K562 (cell line): ENCODE measurements at regions not wholly inside any gene's neighbourhood (a gene's known extent, or its start where the extent isn't known, plus 50 kb on each side); places are given as distances from the start of the nearest gene placed in this dataset.

Experiments used
- ATAC-seq: fragments of 200-7000 bp; cut with Tn5 transposase; 3 replicates; pipeline ENCODE4 v1.9.1; 2020; ENCODE audit warnings: moderate library complexity
- BruUV-seq: library from RNA; stranded (reverse); fragments of 400-500 nt; replicated peaks from 2 replicates; lab custom pipeline; 2021; lab: Mats Ljungman, UMichigan
- CTCF ChIA-PET: fragments of 300-600 bp; formaldehyde crosslinking; extraction: SDS; loops from one replicate; lab custom pipeline; 2021; ENCODE audit warnings: low intra/inter-chr PET ratio; lab: Yijun Ruan, JAX
- POLR2A ChIA-PET: fragments of 300-600, 350-650 bp; sonication (Branson Sonifier 250); formaldehyde crosslinking; extraction: SDS; loops from one replicate; lab custom pipeline; 2021; ENCODE audit warnings: antibody characterized with exemption, inconsistent platforms; lab: Yijun Ruan, JAX
- DNase-seq, 4 experiments: peaks; one replicate each; pipeline versions ENCODE4 v3.0.0 to v3.0.0-alpha.2; 2011 to 2018; ENCODE audit warnings: low spot score in 3 of 4, mixed read lengths in 3 of 4; ENCODE audit errors: extremely low read depth in 1 of 4
- FAIRE-seq: peaks from 2 replicates; lab custom pipeline; 2011; peaks lifted over from hg19 to GRCh38; lab: Jason Lieb, UNC
- H2AFZ ChIP-seq: 2 replicates; pipeline ENCODE4 v1.6.0; 2011; ENCODE audit warnings: low read depth, low read length, control low read depth, inconsistent platforms
- H3K27ac ChIP-seq: fragments of 200-600 bp; 3 replicates; pipeline ENCODE4 v1.8.0; 2011; ENCODE audit warnings: low read depth, mild to moderate bottlenecking, control low read depth, inconsistent platforms, low read length, moderate library complexity, mixed read lengths; ENCODE audit errors: extremely low read depth
- H3K27me3 ChIP-seq, 2 experiments: fragments of 300-600 bp in 1 of 2; 2 replicates in 1 of 2; 3 replicates in 1 of 2; pipeline versions ENCODE4 v1.6.0 to v1.8.0; 2011; ENCODE audit warnings: inconsistent platforms in 2 of 2, low read length in 2 of 2, mild to moderate bottlenecking in 1 of 2, mixed read lengths in 1 of 2, moderate library complexity in 1 of 2; ENCODE audit not compliant: control insufficient read depth in 2 of 2, insufficient read depth in 2 of 2
- H3K36me3 ChIP-seq: fragments of 300-600 bp; 3 replicates; pipeline ENCODE4 v1.8.0; 2011; ENCODE audit warnings: mild to moderate bottlenecking, low read length, inconsistent platforms; ENCODE audit not compliant: control insufficient read depth, insufficient read depth
- H3K4me1 ChIP-seq, 2 experiments: fragments of 200-600 bp in 1 of 2; replicated peaks in 1 of 2; 2 replicates in 1 of 2; 3 replicates in 1 of 2; pipeline versions ENCODE4 v1.5.1 to v1.8.0; 2011; ENCODE audit warnings: inconsistent platforms in 2 of 2, low read length in 2 of 2, mild to moderate bottlenecking in 1 of 2, mixed read lengths in 1 of 2, moderate library complexity in 1 of 2; ENCODE audit not compliant: control insufficient read depth in 2 of 2, insufficient read depth in 2 of 2
- H3K4me2 ChIP-seq: 2 replicates; pipeline ENCODE4 v1.6.1; 2011; ENCODE audit warnings: low read length, control low read depth, inconsistent platforms, mixed read lengths; ENCODE audit not compliant: insufficient read depth
- H3K4me3 ChIP-seq: fragments of 200-600 bp; sonication (generic), shearing (Covaris generic); 2 replicates; pipeline ENCODE4 v1.5.1; 2016; ENCODE audit warnings: control low read depth, inconsistent platforms
- H3K79me2 ChIP-seq: fragments of 200-600 bp; 3 replicates; pipeline ENCODE4 v1.8.0; 2011; ENCODE audit warnings: low read length, inconsistent platforms; ENCODE audit not compliant: control insufficient read depth, insufficient read depth
- H3K9ac ChIP-seq, 2 experiments: 2 replicates each; pipeline versions ENCODE4 v1.6.0 to v1.6.1; 2011; ENCODE audit warnings: low read depth in 2 of 2, low read length in 2 of 2, control low read depth in 1 of 2, inconsistent platforms in 1 of 2, mild to moderate bottlenecking in 1 of 2, mixed read lengths in 1 of 2; ENCODE audit not compliant: insufficient read depth in 1 of 2
- H3K9me1 ChIP-seq: one replicate; pipeline ENCODE4 v1.6.0; 2011; ENCODE audit warnings: inconsistent platforms, mild to moderate bottlenecking, low read length, moderate library complexity; ENCODE audit not compliant: control insufficient read depth, insufficient read depth
- H3K9me3 ChIP-seq: replicated peaks from 2 replicates; pipeline ENCODE4 v1.5.1; 2011; ENCODE audit warnings: low read depth, low read length, inconsistent platforms; ENCODE audit not compliant: control insufficient read depth, insufficient read depth
- H4K20me1 ChIP-seq: replicated peaks from 2 replicates; pipeline ENCODE4 v1.6.1; 2011; ENCODE audit warnings: low read length, inconsistent platforms, mixed read lengths; ENCODE audit not compliant: control insufficient read depth, insufficient read depth
- CREB3L1 ChIP-seq: fragments of 450-650 bp; IDR thresholded peaks from 2 replicates; pipeline ENCODE4 v1.6.1; 2014; ENCODE audit warnings: low read depth, mild to moderate bottlenecking, moderate library complexity, borderline replicate concordance
- FOSL1 ChIP-seq: fragments of 200-800 bp; sonication (Bioruptor generic); conservative IDR thresholded peaks from 2 replicates; pipeline ENCODE4 v1.6.1; 2016; ENCODE audit warnings: missing genetic modification characterization, missing compliant biosample characterization
- HDGF ChIP-seq: fragments of 450-650 bp; IDR thresholded peaks from 2 replicates; pipeline ENCODE4 v1.6.1; 2016
- MLLT1 ChIP-seq, 2 experiments: fragments of 450-650 bp; IDR thresholded peaks; 2 replicates each; pipeline ENCODE4 v1.6.1; 2016
- NR3C1 ChIP-seq: sonication (generic); formaldehyde crosslinking; IDR thresholded peaks from 2 replicates; pipeline ENCODE4 v1.8.1; 2022; ENCODE audit warnings: missing genetic modification reagents
- POLR3G ChIP-seq: IDR thresholded peaks from 2 replicates; pipeline ENCODE4 v1.6.1; 2011; ENCODE audit not compliant: insufficient read length, insufficient replicate concordance; ENCODE audit errors: extremely low read depth
- SPI1 ChIP-seq: IDR thresholded peaks from 2 replicates; pipeline ENCODE4 v1.6.1; 2011; ENCODE audit warnings: low read depth, low read length, control low read depth, borderline replicate concordance
- U2AF1 ChIP-seq: fragments of 200-400 bp; formaldehyde crosslinking; optimal IDR thresholded peaks from 2 replicates; pipeline ENCODE3; 2017; ENCODE audit warnings: mild to moderate bottlenecking, low read depth, low read length, moderate library complexity
- ZNF384 ChIP-seq: IDR thresholded peaks from 2 replicates; pipeline ENCODE4 v1.6.1; 2012; ENCODE audit warnings: low read depth, low read length, improper control_type of control experiment
- WGBS: fragments of 100-300 bp; shearing (Covaris generic); methylation state at CpG from one replicate; pipeline ENCODE4 v1.1.6; 2016; ENCODE audit warnings: low coverage, mixed read lengths; ENCODE audit not compliant: insufficient coverage; ENCODE audit errors: missing lambda C conversion rate; 5-methylcytosine and 5-hydroxymethylcytosine counted together
- in situ Hi-C: fragments of 300-500 bp; cut with MboI; formaldehyde crosslinking; loops from 4 replicates; pipeline ENCODE4 v1.15.0; 2018; ENCODE audit warnings: inconsistent platforms, mixed read lengths
- intact Hi-C: fragments of 100-400 bp; cut with micrococcal nuclease; formaldehyde crosslinking; loops from 2 replicates; pipeline ENCODE4 v1.14.2; 2022
- TF ChIP-seq, protein P1 (sequence below), 3 experiments: IDR thresholded peaks in 2 of 3; conservative IDR thresholded peaks in 1 of 3; 2 replicates each; pipeline ENCODE4 v1.5.1; 2011 to 2012; ENCODE audit warnings: low read length in 3 of 3, mild to moderate bottlenecking in 3 of 3, control low read depth in 2 of 3, improper control_type of control experiment in 1 of 3, inconsistent platforms in 1 of 3, low read depth in 1 of 3, mixed read lengths in 1 of 3, moderate library complexity in 1 of 3; ENCODE audit not compliant: insufficient read depth in 2 of 3
- TF ChIP-seq, protein P2 (sequence below), 2 experiments: fragments of 450-650 bp; conservative IDR thresholded peaks; 2 replicates each; pipeline ENCODE4 v1.6.1; 2017; ENCODE audit warnings: mild to moderate bottlenecking in 2 of 2, moderate library complexity in 2 of 2

DNA sequence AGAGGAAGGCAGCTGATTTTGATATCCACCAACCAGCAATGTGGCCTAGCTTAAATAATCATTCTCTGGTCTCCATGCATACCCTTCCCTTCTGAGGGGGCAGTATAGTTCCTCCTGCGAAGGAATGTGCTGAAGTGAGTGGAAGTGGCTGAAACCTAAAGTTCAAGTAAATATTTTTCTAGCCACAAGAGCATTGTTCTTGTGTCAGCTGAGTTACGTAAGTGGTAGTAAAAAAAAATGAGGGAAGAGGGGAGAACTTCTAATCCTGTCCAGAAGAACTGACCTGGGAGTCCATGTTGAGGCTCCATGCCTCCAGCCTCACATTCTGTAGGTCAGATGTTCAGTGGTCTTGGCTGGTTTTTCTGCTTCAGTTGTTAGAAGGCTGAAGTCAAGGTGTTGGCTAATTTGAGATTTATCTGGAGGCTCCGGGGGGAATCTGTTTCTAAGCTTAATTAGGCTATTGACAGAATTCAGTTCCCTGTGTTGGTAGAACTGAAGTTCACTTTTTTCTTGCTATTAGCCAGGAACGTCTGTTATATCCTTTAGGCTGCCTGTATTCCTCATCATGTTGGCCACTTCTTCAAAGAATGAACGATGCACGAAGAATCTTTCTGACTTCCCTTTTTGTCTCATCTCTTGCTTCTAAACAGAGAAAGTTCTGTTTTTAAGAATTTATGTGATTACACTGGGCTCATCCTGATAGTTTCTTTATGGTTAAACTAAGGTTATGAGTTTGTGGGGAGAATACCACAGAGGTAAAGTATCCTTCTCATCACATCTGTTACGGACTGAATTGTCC is 207.1 kb upstream of the PRSS16 start:
- Histone ChIP-seq H4K20me1 (no peaks in the 10 kb centered on the region), H3K36me3 (no peaks in the 10 kb centered on the region), H3K9me3 (no peaks in the 10 kb centered on the region), H2AFZ (peak overlapping the region; percentile 60), H3K79me2 (no peaks in the 10 kb centered on the region), H3K27ac (no peak overlapping the region), H3K9me1 (no peaks in the 10 kb centered on the region), H3K9ac (no peak overlapping the region), H3K4me3 (no peak overlapping the region), H3K27me3 (no peaks in the 10 kb centered on the region), H3K4me1 (no peaks in the 10 kb centered on the region; a peak in 2 of 5 replicates), H3K4me2 (no peak overlapping the region)
- ChIA-PET POLR2A (interaction anchor here (1.2 kb wide), 1 partner anchor 15 kb away, joined by 5 read pairs; no protein-coding TSS in a partner anchor), CTCF (interaction anchor here (0.6 kb wide), 1 partner anchor 30 kb away, joined by 3 read pairs; no protein-coding TSS in a partner anchor)
- intact Hi-C loops (no loop called here), in situ Hi-C loops (no loop called here)
- ATAC-seq (peak; percentile 81), FAIRE-seq (peak; percentile 35), DNase-seq (no peak)
- WGBS, result 20% methylated on average over 7 of the region's 7 CpGs
- no TSS peak for BruUV-seq
- no peak for TF ChIP-seq FOSL1 (tag)
- TF ChIP-seq, protein P1, sequence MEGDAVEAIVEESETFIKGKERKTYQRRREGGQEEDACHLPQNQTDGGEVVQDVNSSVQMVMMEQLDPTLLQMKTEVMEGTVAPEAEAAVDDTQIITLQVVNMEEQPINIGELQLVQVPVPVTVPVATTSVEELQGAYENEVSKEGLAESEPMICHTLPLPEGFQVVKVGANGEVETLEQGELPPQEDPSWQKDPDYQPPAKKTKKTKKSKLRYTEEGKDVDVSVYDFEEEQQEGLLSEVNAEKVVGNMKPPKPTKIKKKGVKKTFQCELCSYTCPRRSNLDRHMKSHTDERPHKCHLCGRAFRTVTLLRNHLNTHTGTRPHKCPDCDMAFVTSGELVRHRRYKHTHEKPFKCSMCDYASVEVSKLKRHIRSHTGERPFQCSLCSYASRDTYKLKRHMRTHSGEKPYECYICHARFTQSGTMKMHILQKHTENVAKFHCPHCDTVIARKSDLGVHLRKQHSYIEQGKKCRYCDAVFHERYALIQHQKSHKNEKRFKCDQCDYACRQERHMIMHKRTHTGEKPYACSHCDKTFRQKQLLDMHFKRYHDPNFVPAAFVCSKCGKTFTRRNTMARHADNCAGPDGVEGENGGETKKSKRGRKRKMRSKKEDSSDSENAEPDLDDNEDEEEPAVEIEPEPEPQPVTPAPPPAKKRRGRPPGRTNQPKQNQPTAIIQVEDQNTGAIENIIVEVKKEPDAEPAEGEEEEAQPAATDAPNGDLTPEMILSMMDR (IDR thresholded peaks at IDR 0.05 in 2 of 3, conservative IDR thresholded peaks at IDR 0.05 in 1 of 3; ENCODE audit: insufficient read depth in 2 of 3, low read depth in 1 of 3, low read length in 3 of 3), result 0 out of 6 replicates have a peak, but pooled peaks of 1 of the 3 experiments have one; percentile 10
- no peak for TF ChIP-seq HDGF
- no peak for TF ChIP-seq CREB3L1
- peak; percentile 58; the same call in 1 of the 2 replicates for TF ChIP-seq SPI1
- TF ChIP-seq, protein P2, sequence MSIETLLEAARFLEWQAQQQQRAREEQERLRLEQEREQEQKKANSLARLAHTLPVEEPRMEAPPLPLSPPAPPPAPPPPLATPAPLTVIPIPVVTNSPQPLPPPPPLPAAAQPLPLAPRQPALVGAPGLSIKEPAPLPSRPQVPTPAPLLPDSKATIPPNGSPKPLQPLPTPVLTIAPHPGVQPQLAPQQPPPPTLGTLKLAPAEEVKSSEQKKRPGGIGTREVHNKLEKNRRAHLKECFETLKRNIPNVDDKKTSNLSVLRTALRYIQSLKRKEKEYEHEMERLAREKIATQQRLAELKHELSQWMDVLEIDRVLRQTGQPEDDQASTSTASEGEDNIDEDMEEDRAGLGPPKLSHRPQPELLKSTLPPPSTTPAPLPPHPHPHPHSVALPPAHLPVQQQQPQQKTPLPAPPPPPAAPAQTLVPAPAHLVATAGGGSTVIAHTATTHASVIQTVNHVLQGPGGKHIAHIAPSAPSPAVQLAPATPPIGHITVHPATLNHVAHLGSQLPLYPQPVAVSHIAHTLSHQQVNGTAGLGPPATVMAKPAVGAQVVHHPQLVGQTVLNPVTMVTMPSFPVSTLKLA (conservative IDR thresholded peaks at IDR 0.05), result no peak
- no peak for TF ChIP-seq U2AF1
- TF ChIP-seq NR3C1 (CRISPR knock-in tag), result no peak
- TF ChIP-seq MLLT1 (IDR thresholded peaks at IDR 0.05), result no peak
- no peak for TF ChIP-seq ZNF384
- no peak for TF ChIP-seq POLR3G
- TF ChIP-seq, all 486 proteins: peak for 2
